T-helper 2 cell (primary cell): ENCODE measurements at regions not wholly inside any gene's neighbourhood (a gene's known extent, or its start where the extent isn't known, plus 50 kb on each side); places are given as distances from the start of the nearest gene placed in this dataset.
"Not testable (repeated sequence)": the region's sequence is repeated elsewhere in the genome, so short reads cannot be mapped to it uniquely, and the experiment has no call there.

Experiments used
- DNase-seq, 5 experiments: peaks; one replicate each; pipeline versions ENCODE4 v3.0.0 to v3.0.0-alpha.2; 2012 to 2022

DNA sequence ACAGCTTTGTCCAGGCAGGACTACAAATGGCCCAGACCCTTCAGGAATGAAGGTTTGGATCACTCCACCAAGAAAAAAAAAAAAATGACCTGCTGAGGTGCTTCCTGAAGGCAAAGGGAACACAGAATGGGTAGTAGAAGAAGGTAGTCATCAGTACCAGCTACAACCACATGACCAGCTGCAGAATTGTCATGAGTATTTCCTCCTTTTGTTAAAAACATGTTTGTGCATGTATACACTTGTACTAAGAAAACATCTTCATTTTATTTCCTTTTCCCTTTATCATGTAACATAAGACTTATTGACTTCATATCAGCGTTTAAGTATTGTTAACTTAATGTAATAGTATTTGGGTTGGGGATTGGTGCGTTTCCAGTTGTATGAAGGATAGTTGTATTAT lies 631.6 kb downstream of the FBXO15 start:
- DNase-seq = not testable (repeated sequence)

DNA sequence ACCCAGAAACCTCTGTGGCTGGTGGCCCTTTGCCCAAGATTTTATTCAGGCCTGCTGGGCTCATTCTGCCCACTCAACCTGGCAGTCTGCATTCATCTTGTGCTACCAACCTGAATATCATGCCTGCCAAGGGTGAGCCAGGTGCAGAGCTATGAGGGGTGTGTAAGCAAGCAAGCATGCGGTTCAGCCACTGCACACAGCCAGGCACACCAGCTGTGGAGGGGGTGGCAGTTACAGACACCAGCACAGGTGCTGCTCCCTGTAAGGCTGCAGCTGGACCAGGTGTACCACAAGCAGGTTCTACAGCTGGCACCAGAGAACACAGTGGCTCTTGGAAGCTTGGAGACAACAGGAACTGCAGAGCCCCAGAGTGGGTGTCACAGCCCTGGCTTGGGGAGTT lies 633.2 kb downstream of the FBXO15 start:
- no peak for DNase-seq

DNA sequence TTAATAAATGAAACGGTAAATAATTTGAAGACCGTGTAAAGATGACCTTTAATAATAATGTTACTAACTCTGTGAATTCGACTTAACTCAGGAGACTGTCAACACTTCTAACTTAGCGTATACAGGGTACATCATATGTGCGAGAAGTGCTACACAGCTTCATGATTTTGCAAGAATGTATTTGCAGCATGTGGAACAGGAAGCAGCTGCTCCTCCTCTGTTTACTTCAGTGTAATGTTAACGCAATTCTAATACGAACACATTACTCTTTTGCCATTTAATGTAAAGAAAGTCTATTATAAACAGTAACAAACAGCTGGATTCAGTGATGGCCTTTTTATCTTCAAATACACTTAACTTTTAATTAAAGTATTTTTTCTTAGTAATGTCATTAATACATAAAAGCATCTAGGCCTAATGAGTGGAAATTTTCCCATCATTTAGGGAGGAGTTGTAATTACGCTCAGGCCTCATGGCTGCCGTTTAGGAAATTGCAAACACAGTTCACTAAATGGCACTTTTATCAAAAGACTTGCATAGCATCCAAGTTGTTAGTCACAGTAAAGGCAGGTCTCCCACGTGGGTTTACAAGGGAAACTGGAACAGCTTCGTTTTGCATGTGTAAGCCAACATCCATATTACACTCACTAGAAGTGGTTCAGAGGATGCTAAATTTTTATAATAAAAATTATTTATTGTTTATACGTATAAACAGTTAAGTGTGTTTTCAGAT lies 635.7 kb downstream of the FBXO15 start:
- no peak for DNase-seq

DNA sequence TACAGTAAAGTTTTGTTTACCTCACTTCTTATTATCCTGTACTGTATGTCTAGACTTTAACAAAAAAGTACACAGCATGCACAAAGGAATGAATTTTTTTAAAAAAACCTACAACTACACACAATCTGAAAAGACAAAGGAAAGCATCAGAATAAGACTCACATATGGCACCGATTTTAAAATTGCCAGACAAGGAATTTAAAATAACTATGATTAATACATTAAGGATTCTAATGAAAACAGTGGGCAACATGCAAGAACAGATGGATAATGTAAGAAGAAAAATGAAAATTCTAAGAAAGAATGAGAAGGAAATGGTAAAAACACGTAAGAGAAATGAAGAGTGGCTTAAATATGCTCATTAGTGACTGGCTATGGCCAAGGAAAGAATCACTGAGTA lies 638.2 kb downstream of the FBXO15 start:
- DNase-seq = no peak

DNA sequence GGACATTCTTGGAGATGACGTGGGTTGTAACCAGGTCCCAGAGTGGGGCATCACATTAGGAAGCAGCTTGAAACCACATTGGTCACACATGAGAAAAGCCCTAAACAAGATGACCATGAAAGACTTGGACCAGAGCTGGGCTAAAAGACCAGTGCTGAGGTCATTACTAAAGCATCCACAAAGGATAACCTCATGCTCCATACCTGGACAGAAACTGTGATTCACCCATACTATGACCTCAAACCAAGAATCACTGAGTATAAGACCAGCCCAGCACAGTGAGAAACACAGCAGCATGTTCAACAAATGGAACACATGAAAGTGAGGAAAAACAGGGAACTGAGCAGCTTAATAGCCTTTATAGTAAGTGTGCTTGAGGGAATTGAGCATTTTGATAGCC lies 635.5 kb upstream of the NETO1 start:
- no peak for DNase-seq

DNA sequence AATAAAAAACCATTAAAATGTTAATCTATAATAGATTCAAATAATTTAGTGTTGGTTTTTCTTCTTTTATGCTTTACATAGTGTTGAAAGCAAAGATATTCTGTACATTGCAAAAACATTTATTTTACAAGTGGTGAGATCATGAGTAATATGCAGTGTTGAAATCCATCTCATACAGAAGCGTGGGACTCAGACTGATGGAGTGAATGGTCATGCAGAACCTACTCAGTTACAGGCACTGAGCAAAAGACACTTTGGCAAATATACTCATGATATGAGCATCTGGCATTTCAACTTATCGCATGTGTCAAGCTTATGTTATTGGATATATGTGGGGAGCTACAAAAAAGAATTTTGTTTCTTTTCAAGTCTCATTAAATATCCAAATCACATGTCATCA lies 620.2 kb upstream of the NETO1 start:
- no peak for DNase-seq

DNA sequence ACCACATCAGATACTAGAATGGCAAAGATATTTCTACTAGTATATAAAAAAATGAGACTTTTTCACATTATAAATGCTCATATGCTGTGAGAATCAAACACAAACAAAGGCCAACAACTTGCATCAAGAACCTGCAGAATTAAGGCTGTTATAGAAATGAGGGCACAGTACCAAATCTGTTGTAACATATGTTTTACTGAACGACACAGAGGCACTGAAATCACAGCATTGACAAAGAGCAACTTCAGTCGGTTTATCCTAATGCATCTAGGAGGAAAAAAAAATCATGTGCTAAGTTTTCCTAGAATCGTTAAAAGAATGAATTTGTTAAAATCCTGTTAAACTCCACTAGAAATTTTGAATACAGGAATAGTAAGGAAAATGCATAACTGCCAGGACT lies 617.4 kb upstream of the NETO1 start:
- DNase-seq = no peak

DNA sequence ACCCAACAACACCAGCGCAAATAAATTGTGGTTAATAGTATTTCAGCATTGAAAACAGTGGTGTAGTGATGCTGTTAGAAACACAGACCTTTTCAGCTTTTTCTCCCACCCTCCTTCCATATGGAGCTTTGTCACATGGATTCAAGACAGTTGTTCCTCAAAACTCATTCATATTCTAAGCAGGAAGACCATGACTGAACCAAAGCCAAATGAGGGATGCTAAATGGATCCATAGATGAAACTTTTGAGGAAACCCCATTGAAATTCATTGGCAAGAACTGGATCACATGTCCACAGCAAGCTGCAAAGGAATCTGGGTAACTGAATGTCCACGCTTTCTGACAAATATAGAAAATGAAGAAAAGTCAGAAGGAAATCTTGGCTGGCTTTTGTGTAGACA lies 615.1 kb upstream of the NETO1 start:
- no peak for DNase-seq

DNA sequence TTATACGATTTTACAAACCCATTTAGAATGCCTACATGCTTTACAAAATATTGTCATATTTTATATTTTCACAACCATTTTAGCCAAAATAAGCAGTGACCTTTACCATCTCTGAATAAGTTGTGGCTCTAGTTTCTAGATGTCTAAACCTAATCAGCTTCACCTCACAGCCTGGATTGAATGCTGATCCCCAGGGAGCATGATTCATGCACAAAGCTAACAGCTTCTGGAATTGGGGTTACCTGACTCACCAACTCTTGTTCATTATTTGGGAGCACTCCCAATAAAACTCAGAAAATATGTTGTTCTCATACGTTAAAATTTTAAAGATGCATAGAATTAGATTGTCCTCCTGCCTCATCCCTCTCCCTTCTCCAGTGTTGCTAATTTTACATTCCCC lies 611.7 kb upstream of the NETO1 start:
- no peak for DNase-seq

DNA sequence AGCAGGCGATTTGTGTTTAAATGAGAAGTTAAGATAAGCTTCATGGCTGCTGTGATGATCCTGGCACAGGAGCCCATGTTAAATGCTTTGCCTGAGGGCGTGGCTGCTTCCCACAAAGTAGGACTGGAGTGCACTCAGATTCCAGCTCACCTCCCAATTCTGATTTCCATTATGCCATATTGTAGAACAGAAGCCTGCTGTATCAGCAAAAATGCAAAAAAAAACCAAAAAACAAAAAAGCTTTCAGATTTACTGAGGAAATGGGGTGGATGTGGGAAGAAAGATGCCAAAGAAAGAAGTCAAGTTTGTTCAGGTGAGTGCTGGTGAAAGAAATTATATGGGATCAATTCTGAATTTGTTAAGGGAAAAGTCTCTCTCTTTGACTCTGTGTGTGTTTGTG lies 610.4 kb upstream of the NETO1 start:
- DNase-seq = no peak

DNA sequence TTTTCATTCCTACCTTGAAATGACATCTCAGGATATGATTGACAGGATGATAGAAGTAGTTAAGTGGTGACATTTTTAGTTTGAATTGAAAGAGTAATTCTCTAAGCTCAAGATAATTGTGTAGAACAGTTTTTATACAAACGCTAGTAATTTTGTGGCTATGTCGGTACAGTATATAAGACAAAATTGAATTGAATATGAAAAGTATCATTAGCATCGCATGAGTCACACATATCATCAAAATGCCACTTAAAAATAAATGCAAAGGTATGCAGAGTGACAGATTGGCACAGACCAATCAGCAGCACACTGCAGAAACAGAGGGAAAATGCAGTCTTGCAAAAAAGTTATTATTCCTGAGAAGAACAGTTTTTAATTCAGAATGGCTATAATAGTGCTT lies 608.2 kb upstream of the NETO1 start:
- no peak for DNase-seq

DNA sequence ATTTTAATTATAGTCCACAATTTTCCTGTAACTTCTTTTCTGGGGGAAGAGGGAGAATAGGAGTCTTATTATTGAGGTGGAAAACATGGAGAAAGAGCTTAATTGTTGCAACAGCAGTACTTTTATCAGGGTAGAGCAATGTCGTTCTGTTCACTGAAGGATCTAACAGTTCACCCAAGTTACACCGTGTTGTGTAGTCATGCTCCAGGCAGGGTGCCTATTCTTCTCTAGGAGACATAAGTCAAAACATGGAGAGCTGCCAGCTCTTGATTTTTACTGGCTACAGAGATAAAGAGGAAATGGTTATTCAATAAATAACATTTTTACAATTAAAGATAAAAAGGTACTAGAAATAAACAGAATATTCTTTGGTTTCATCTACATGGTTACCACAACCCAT lies 594.3 kb upstream of the NETO1 start:
- DNase-seq = no peak

DNA sequence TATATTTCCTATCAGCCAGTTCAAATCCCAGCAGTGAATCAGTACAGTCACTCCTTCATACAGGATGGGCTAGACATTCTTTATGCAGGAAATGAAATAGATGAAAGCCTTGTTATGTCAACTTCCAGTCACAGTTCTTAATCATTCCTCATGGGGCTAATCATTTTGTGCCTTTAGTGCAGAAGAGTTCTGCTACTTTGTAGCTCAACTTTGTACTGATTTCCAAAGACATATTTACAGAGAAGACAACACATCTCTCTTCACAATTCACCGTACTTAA lies 593.9 kb upstream of the NETO1 start:
- DNase-seq = no peak

DNA sequence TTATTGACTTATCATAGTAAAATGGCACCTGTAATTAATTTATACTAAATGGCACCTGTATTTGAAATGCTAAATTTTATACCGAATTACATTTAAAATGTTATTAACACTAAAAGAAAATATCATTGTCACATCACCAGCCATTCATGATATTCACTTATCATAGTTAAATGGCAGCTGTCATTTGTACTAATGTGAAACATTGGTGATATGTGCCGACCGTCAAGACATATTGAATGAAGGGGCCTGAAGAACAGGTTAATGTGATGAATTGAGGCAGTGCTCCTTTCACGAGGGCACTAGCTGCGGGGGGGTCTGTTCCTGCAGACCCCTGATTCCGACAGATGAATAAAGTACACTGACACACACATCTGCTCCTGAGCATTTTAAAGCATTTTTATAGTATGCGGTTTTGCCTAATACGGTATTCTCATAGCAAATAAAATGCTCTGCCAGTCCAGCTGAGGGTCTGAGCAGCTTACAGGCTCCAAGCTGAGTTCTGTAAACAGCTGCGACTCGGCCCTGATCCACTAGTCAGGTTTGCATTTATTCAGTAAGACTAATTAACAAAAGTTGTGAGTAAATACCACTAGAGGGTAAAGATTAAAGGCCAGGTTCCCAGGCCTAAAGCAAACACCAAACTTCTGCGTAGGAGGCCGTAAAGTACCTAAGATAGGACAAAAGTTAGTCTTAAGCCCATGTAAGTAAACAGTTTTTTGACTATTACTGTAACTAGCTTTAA lies 593.4 kb upstream of the NETO1 start:
- no peak for DNase-seq

DNA sequence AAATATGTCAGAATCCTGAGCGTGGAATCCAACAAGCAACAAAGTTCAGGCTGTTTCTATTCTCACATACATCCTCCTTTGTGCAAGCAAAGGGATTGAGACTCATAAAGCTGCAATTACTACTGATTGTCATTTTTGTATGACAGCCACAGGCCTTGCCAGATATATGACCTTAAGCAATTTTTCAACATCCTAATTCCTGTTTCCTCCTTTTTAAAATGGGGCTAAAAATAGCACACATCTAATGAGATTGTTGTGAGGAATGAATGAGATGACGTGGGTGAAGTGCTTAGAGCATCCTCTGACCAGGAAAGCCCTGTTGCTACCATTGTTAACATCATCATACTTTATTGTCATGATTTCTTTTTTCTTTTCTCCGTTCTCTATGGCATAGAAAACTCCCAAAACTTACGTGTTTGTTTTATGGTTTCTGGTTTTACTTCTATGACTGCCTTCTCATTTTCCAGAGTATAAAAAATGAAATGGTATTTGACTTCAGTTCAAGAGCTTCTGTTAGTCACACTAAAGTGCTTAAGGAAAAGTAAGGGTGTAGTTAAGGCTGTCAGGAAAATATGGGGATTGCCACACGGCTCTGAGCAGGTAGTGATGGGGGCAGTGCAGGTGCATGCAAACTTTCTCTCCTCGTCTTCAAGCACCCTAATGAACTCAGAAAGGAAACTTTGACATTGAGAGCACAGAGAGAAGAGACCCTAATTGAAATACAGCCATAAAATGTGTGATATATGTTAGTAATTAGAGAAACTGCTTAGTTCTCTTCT lies 590.6 kb upstream of the NETO1 start:
- no peak for DNase-seq

DNA sequence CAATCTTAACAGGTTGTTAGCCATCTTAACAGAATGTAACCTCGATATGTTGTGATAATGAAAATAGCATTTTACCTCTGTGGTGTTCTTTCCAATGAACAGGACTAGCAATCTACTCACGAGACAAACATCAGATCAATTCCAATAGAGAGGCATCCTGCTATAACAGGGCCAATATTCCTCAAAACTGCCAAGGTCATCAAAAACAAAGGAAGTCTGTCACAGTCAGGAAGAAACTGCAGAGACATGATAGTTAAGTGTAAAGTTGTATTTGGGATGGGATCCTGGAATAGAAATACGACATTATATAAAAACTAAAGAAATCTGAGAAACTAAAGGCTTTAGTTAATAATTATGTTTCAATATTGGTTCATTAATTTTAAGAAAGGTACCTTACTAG lies 588.9 kb upstream of the NETO1 start:
- DNase-seq = no peak

DNA sequence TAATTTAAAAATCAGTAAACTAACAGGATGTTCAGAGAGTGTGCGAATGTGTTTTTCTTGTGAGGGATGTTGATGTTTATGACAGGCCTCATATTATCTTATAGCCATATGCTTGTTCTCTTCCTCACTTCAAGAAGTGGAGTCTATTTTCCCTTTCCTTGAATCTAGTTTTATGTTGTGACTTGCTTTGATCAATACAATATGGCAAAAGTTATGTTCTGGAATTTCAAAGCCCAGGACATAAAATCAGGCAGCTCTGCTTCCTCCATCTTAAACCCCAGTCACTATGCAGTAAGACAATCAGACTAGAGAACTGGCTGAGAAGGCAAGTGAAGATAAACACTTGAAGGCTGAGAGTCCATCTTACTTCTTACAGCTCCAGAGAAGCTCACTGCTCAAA lies 585.1 kb upstream of the NETO1 start:
- DNase-seq = no peak

DNA sequence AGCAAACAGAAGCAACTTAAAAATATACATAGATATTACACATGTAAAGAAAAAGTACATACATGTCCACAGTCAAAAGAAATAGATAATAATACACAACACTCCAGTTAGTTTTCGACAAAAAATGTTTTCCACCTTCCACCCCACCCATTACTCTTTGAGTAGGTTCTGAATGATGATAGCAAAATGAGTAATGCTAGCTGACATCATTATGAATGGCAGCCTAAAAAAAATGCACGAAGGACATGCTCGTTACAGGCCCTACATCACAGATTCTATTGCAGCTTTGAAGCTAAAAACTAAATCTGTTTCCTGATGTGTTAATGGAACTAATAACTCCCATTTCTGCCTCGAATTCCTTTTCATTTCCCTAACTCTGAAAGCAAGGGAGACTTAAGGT lies 578.7 kb upstream of the NETO1 start:
- no peak for DNase-seq

DNA sequence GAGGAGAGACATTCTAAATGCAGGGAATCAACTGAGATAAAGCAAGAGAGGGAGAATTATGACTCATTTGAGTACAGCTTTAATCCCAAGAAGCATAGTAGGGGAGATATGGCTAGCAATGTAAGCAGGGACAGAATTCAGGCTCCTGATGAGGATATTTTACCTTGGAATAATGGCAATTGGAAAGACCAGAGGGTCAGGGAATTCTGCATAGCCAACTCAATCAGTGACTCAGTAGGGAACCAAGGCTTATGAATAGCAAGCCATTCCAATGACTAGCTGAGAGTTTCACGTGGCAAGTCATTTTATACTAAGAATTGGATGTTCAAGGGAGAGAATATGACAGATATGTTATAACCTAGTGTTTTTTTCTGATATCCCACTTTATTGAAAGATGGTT lies 563.8 kb upstream of the NETO1 start:
- no peak for DNase-seq

DNA sequence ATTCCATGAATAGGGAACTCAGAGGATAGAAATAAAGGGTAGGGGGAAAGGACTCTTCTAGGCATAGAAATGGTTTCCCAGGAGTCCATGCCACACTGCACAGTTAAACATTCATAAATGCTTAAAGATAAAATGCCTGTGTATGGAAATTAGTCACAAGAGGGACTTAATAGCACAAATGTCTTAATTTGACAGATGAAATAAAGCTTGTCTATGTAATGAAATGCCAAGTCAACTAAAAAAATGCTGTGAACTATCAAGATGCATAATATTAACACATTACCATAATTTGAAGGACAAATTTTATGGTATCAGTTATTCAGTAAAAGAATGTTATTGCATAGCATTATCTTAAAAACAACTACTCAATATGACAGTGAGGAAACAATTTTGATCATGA lies 553.2 kb upstream of the NETO1 start:
- no peak for DNase-seq

DNA sequence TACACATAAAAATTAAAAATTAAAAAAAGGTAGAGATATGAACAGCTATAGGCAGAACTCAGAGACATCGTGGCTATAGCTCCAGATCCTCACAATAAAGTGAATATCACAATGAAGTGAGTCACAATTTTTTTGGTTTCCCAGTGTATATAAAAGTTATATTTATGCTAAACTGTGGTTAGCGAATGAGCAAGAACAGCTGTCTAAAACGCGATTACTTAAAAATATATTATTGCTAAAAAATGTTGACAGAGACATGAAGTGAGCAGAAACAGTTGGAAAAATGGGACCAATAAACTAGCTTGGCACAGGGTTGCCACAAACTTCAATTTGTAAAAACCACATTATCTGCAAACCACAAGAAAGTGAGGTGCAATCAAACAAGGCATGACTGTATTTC lies 551.7 kb upstream of the NETO1 start:
- DNase-seq = no peak

DNA sequence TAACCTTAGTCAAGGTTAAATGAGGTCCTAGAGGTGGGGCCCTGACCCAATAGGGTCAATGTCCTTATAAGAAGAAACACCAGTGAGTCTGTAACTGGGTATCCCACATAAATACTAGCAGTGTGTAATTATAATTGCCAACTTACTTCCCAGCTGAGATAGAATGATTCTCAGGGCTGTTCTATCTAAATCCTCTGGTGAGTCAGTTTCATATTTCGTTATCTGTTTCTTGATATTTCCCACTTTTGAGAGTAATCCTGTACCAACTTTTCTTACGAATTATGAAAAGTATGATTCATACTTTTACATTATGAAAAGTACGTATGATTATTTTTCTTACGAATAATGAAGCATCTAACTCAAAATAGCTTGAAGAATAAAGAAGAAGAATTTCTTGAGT lies 546.8 kb upstream of the NETO1 start:
- DNase-seq = no peak

DNA sequence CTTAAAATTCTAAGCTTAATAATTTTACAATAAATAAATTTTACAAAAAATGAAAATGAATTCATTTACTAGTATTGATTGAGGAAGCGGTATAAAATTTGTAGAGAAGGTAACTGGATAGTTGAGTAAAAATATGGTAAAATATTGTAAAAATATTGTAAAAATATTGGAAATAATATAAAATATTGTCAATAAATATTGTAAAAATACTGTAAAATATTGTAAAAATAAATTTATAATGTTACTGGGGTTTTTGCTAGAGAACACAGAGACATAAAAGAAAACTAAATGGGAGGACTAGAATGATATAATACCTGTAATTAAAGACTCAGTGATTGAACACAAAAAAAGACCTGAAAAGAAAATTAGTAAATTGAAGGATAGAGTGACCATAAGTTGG lies 546.3 kb upstream of the NETO1 start:
- DNase-seq = no peak

DNA sequence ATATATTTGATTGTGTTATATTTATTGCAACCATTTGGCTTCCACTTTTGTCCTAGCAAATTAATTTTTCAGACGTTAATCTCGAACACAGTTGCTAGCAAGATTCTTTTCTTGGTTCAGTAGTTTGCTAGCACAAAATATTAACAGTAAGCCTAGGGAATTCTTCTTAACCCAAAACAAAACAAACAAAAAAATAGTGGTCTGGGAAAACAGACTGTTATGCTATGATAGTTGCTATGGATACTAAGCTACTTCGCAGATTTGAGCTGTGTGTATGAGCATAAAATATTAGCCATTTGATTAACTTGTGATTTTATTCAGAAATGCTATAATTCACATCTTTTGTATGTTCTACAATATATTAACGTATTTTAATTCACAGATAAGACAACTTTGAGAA lies 541.5 kb upstream of the NETO1 start:
- no peak for DNase-seq
